HepG2 (cell line): ENCODE measurements at regions not wholly inside any gene's neighbourhood (a gene's known extent, or its start where the extent isn't known, plus 50 kb on each side); places are given as distances from the start of the nearest gene placed in this dataset.

Experiments used
- ATAC-seq: fragments of 200-7000 bp; cut with Tn5 transposase; 3 replicates; pipeline ENCODE4 v1.9.1; 2020; ENCODE audit warnings: mild to moderate bottlenecking, moderate library complexity
- BruUV-seq: library from RNA; stranded (reverse); fragments of 400-500 nt; replicated peaks from 2 replicates; lab custom pipeline; 2021; lab: Mats Ljungman, UMichigan
- CTCF ChIA-PET: fragments of 300-600 bp; formaldehyde crosslinking; extraction: SDS; loops from one replicate; lab custom pipeline; 2021; ENCODE audit warnings: low total read pairs, inconsistent platforms, low intra/inter-chr PET ratio; lab: Yijun Ruan, JAX
- POLR2A ChIA-PET: fragments of 350-600 bp; sonication (Branson Sonifier 250); formaldehyde crosslinking; loops from one replicate; lab custom pipeline; 2020; ENCODE audit warnings: antibody characterized with exemption, inconsistent platforms; lab: Yijun Ruan, JAX
- DNase-seq: peaks from one replicate; pipeline ENCODE4 v3.0.0-alpha.2; 2015; ENCODE audit warnings: low spot score
- FAIRE-seq: peaks from 3 replicates; lab custom pipeline; 2011; peaks lifted over from hg19 to GRCh38; lab: Jason Lieb, UNC
- H2AFZ ChIP-seq: one replicate; pipeline ENCODE4 v1.6.1; 2011; ENCODE audit warnings: low read length, inconsistent platforms
- H3K27ac ChIP-seq: fragments of 300-600 bp; 3 replicates; pipeline ENCODE4 v1.8.0; 2011; ENCODE audit warnings: mixed run types, mild to moderate bottlenecking, mixed read lengths, low read length, inconsistent platforms; ENCODE audit not compliant: insufficient read depth; ENCODE audit errors: extremely low read length
- H3K27me3 ChIP-seq, 2 experiments: fragments of 200-600 bp in 1 of 2; 2 replicates in 1 of 2; 3 replicates in 1 of 2; pipeline versions ENCODE4 v1.6.0 to v1.8.0; 2011; ENCODE audit warnings: low read length in 2 of 2, mild to moderate bottlenecking in 2 of 2, moderate library complexity in 2 of 2, inconsistent platforms in 1 of 2; ENCODE audit not compliant: insufficient read depth in 2 of 2, control insufficient read depth in 1 of 2
- H3K36me3 ChIP-seq, 2 experiments: fragments of 200-600 bp in 1 of 2; replicated peaks in 1 of 2; 2 replicates in 1 of 2; 3 replicates in 1 of 2; pipeline versions ENCODE4 v1.5.1 to v1.8.0; 2011; ENCODE audit warnings: low read length in 2 of 2, inconsistent platforms in 1 of 2; ENCODE audit not compliant: insufficient read depth in 2 of 2, control insufficient read depth in 1 of 2
- H3K4me1 ChIP-seq: 2 replicates; pipeline ENCODE4 v1.5.1; 2012; ENCODE audit warnings: low read length, inconsistent platforms; ENCODE audit not compliant: insufficient read depth
- H3K4me2 ChIP-seq: 2 replicates; pipeline ENCODE4 v1.6.0; 2011; ENCODE audit warnings: low read depth, low read length, inconsistent platforms
- H3K4me3 ChIP-seq, 3 experiments: fragments of 200-600 bp in 1 of 3; sonication (generic), shearing (Covaris generic) in 1 of 3; replicated peaks in 1 of 3; 2 replicates each; pipeline ENCODE4 v1.5.1; 2011 to 2016; ENCODE audit warnings: low read length in 3 of 3, inconsistent platforms in 2 of 3, low read depth in 2 of 3, mild to moderate bottlenecking in 2 of 3, control low read depth in 1 of 3, mixed read lengths in 1 of 3; ENCODE audit not compliant: insufficient read depth in 1 of 3
- H3K79me2 ChIP-seq: one replicate; pipeline ENCODE4 v1.6.1; 2011; ENCODE audit warnings: low read length, inconsistent platforms; ENCODE audit not compliant: insufficient read depth
- H3K9ac ChIP-seq: 2 replicates; pipeline ENCODE4 v1.6.0; 2011; ENCODE audit warnings: mild to moderate bottlenecking, low read depth, low read length, inconsistent platforms; ENCODE audit not compliant: insufficient read depth
- H3K9me3 ChIP-seq: 2 replicates; pipeline ENCODE4 v1.5.1; 2012; ENCODE audit warnings: mild to moderate bottlenecking, low read length
- H4K20me1 ChIP-seq: 2 replicates; pipeline ENCODE4 v1.6.0; 2011; ENCODE audit warnings: inconsistent platforms, mild to moderate bottlenecking, low read length, moderate library complexity; ENCODE audit not compliant: insufficient read depth
- REPIN1 ChIP-seq: sonication (generic); formaldehyde crosslinking; IDR thresholded peaks from 2 replicates; pipeline ENCODE4 v1.8.0; 2022; ENCODE audit warnings: missing genetic modification reagents, low read depth, mild to moderate bottlenecking, borderline replicate concordance
- REXO4 ChIP-seq: sonication (generic); formaldehyde crosslinking; IDR thresholded peaks from 2 replicates; pipeline ENCODE4 v1.8.0; 2022; ENCODE audit warnings: missing genetic modification reagents, mild to moderate bottlenecking, borderline replicate concordance
- SOX13 ChIP-seq, 3 experiments: fragments of 450-650 bp in 1 of 3; sonication (generic) in 1 of 3; formaldehyde crosslinking in 1 of 3; IDR thresholded peaks in 2 of 3; conservative IDR thresholded peaks in 1 of 3; 2 replicates each; pipeline versions ENCODE4 v1.5.0 to v1.6.1; 2016 to 2020; ENCODE audit warnings: antibody characterized with exemption in 1 of 3, mild to moderate bottlenecking in 1 of 3, missing compliant biosample characterization in 1 of 3, missing genetic modification reagents in 1 of 3, moderate library complexity in 1 of 3
- ZFX ChIP-seq: sonication (generic); formaldehyde crosslinking; IDR thresholded peaks from 2 replicates; pipeline ENCODE4 v1.4.0; 2020; ENCODE audit warnings: mild to moderate bottlenecking, low read depth, missing genetic modification reagents, moderate library complexity
- WGBS: methylation state at CpG from one replicate; pipeline ENCODE4 v1.1.6; 2017; ENCODE audit warnings: low lambda C conversion rate; 5-methylcytosine and 5-hydroxymethylcytosine counted together
- in situ Hi-C: cut with HindIII; loops from 2 replicates; pipeline ENCODE4 v1.10.0; 2017; ENCODE audit warnings: low pct_unique_long_range_greater_than_20kb; ENCODE audit not compliant: extremely low pct_ligation_motif_present
- intact Hi-C: fragments of 100-400 bp; cut with micrococcal nuclease; formaldehyde crosslinking; loops from one replicate; pipeline ENCODE4 v1.10.0; 2022; ENCODE audit not compliant: unreplicated experiment
- TF ChIP-seq, protein P1 (sequence below): sonication (generic); formaldehyde crosslinking; conservative IDR thresholded peaks from 2 replicates; pipeline ENCODE4 v1.4.0; 2020; ENCODE audit warnings: mild to moderate bottlenecking, missing genetic modification reagents, moderate library complexity
- TF ChIP-seq, protein P2 (sequence below): sonication (generic); formaldehyde crosslinking; IDR thresholded peaks from 2 replicates; pipeline ENCODE4 v1.5.1; 2020; ENCODE audit warnings: mild to moderate bottlenecking, missing genetic modification reagents, borderline replicate concordance

DNA sequence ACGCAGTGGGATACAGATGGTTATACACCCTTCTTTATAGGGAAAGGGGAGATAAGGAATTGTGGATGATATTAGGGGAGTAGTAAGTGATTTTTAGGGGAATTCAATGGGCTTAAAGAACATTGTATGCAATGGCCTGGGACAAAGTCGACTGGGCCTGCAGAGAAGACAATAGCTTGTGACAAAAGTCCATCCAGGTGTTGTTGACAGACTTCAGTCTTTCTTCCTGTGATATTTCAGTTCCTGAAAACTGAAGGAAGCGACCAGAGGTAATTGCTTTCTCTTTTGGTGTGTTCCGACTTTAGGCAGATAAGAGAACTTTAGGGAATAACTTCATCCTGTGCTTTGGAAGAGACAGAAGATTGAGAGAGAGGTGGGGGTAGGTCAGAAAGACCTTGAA lies 83.1 kb upstream of the NEUROD1 start (continued):
- TF ChIP-seq, protein P1, sequence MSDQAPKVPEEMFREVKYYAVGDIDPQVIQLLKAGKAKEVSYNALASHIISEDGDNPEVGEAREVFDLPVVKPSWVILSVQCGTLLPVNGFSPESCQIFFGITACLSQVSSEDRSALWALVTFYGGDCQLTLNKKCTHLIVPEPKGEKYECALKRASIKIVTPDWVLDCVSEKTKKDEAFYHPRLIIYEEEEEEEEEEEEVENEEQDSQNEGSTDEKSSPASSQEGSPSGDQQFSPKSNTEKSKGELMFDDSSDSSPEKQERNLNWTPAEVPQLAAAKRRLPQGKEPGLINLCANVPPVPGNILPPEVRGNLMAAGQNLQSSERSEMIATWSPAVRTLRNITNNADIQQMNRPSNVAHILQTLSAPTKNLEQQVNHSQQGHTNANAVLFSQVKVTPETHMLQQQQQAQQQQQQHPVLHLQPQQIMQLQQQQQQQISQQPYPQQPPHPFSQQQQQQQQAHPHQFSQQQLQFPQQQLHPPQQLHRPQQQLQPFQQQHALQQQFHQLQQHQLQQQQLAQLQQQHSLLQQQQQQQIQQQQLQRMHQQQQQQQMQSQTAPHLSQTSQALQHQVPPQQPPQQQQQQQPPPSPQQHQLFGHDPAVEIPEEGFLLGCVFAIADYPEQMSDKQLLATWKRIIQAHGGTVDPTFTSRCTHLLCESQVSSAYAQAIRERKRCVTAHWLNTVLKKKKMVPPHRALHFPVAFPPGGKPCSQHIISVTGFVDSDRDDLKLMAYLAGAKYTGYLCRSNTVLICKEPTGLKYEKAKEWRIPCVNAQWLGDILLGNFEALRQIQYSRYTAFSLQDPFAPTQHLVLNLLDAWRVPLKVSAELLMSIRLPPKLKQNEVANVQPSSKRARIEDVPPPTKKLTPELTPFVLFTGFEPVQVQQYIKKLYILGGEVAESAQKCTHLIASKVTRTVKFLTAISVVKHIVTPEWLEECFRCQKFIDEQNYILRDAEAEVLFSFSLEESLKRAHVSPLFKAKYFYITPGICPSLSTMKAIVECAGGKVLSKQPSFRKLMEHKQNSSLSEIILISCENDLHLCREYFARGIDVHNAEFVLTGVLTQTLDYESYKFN (CRISPR knock-in tag), result 0 out of 2 replicates have a peak, but pooled peaks have one; percentile 8

DNA sequence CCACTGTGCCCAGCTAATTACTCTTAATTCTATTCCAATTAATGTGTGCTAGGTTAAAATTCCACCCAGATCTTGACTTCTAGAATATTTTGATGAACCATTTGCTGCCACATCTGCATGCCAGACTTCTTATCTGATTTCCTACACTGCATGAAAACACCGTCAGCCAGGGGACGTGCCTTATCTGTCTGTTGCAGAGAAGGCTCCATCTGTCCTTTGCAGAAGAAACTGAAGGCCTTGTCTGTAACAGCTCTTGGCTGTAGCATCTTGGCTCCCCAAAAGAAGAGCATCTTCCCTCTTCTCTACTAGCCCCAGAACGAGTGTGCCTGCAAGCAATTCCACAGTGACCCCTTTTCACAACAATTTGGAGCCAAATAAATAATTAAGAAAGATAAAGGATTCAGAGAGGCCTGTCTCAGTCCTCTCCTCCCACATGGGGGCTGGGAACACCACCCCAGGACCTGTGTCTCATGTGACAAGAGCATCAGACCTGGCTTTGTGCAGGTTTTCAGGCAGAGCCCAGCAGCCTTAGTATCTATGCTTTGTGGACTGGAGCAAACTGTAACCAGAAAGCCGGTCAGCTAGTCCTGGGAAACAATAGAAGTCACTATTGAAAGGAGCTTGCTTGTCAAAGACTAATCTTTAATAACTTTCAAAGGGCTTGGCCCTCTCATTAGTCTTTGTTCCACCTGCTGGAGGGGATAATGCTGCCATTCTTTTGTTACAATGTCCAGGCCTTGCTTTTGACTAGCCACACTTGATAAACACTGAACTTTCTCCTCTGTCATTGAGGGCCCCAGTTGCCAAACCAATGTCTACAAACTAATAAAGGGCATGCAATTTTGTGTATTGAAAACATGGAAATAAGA lies 84.0 kb upstream of the NEUROD1 start:
- Histone ChIP-seq H2AFZ (no peak overlapping the region), H3K9ac (no peak overlapping the region), H3K27ac (no peak overlapping the region), H3K4me2 (peak overlapping the region; percentile 39), H3K9me3 (no peaks in the 10 kb centered on the region), H3K4me1 (peaks cover 39% of the 10 kb centered on the region), H3K4me3 (no peak overlapping the region), H3K27me3 (no peaks in the 10 kb centered on the region), H4K20me1 (no peaks in the 10 kb centered on the region), H3K79me2 (no peaks in the 10 kb centered on the region), H3K36me3 (no peaks in the 10 kb centered on the region)
- intact Hi-C loops (no loop called here), in situ Hi-C loops (no loop called here)
- WGBS, result 0% methylated on average over 4 of the region's 4 CpGs
- DNase-seq (peak; percentile 52), FAIRE-seq (no peak), ATAC-seq (peak; percentile 85)
- ChIA-PET CTCF (no interaction called here), POLR2A (no interaction called here)
- BruUV-seq, result no TSS peak
- no peak for TF ChIP-seq REPIN1 (CRISPR knock-in tag)
- TF ChIP-seq, protein P2, sequence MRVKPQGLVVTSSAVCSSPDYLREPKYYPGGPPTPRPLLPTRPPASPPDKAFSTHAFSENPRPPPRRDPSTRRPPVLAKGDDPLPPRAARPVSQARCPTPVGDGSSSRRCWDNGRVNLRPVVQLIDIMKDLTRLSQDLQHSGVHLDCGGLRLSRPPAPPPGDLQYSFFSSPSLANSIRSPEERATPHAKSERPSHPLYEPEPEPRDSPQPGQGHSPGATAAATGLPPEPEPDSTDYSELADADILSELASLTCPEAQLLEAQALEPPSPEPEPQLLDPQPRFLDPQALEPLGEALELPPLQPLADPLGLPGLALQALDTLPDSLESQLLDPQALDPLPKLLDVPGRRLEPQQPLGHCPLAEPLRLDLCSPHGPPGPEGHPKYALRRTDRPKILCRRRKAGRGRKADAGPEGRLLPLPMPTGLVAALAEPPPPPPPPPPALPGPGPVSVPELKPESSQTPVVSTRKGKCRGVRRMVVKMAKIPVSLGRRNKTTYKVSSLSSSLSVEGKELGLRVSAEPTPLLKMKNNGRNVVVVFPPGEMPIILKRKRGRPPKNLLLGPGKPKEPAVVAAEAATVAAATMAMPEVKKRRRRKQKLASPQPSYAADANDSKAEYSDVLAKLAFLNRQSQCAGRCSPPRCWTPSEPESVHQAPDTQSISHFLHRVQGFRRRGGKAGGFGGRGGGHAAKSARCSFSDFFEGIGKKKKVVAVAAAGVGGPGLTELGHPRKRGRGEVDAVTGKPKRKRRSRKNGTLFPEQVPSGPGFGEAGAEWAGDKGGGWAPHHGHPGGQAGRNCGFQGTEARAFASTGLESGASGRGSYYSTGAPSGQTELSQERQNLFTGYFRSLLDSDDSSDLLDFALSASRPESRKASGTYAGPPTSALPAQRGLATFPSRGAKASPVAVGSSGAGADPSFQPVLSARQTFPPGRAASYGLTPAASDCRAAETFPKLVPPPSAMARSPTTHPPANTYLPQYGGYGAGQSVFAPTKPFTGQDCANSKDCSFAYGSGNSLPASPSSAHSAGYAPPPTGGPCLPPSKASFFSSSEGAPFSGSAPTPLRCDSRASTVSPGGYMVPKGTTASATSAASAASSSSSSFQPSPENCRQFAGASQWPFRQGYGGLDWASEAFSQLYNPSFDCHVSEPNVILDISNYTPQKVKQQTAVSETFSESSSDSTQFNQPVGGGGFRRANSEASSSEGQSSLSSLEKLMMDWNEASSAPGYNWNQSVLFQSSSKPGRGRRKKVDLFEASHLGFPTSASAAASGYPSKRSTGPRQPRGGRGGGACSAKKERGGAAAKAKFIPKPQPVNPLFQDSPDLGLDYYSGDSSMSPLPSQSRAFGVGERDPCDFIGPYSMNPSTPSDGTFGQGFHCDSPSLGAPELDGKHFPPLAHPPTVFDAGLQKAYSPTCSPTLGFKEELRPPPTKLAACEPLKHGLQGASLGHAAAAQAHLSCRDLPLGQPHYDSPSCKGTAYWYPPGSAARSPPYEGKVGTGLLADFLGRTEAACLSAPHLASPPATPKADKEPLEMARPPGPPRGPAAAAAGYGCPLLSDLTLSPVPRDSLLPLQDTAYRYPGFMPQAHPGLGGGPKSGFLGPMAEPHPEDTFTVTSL (CRISPR knock-in tag), result no peak
- TF ChIP-seq SOX13 (IDR thresholded peaks at IDR 0.05), result peak; percentile 80; the same call in 1 of the 2 replicates
- TF ChIP-seq SOX13 (CRISPR knock-in tag; conservative IDR thresholded peaks at IDR 0.05 in 1 of 2, IDR thresholded peaks at IDR 0.05 in 1 of 2), result peak in 1 of 2 experiments; percentile 93; a peak in 2 of 4 replicates
- TF ChIP-seq ZFX (CRISPR knock-in tag), result 0 out of 2 replicates have a peak, but pooled peaks have one; percentile 36
- TF ChIP-seq REXO4 (CRISPR knock-in tag), result no peak
